Thoracic aorta (tissue), 2 donors: ENCODE measurements at regions not wholly inside any gene's neighbourhood (a gene's known extent, or its start where the extent isn't known, plus 50 kb on each side); places are given as distances from the start of the nearest gene placed in this dataset.

Experiments used
- ATAC-seq: fragments of 150-250 bp; one replicate; pipeline ENCODE4 v1.8.0; 2017; ENCODE audit warnings: low read depth; ENCODE audit not compliant: insufficient number of reproducible peaks, low FRiP score
- DNase-seq: peaks from one replicate; pipeline ENCODE4 v3.0.0-alpha.2; 2020; ENCODE audit warnings: low spot score
- H3K27ac ChIP-seq, 2 donors: fragments of 200-600 bp; sonication (generic); 1 replicate in 1 of 2; 2 replicates in 1 of 2; pipeline ENCODE4 v1.5.1; 2016; ENCODE audit warnings: mild to moderate bottlenecking in 2 of 2, moderate library complexity in 2 of 2
- H3K27me3 ChIP-seq: fragments of 200-600 bp; sonication (generic); replicated peaks from 2 replicates; pipeline ENCODE4 v1.6.0; 2016; ENCODE audit warnings: mild to moderate bottlenecking; ENCODE audit not compliant: insufficient read depth
- H3K36me3 ChIP-seq: fragments of 200-600 bp; sonication (generic); one replicate; pipeline ENCODE4 v1.5.1; 2016
- H3K4me1 ChIP-seq, 2 donors: fragments of 200-600 bp; sonication (generic); 1 replicate in 1 of 2; 2 replicates in 1 of 2; pipeline versions ENCODE4 v1.5.1 to v1.6.0; 2016; ENCODE audit warnings: low read depth in 2 of 2, mild to moderate bottlenecking in 1 of 2; ENCODE audit not compliant: control insufficient read depth in 1 of 2
- H3K4me3 ChIP-seq: fragments of 200-600 bp; sonication (generic); 2 replicates; pipeline ENCODE4 v1.5.1; 2016; ENCODE audit warnings: mild to moderate bottlenecking
- H3K9me3 ChIP-seq: fragments of 200-600 bp; sonication (generic); 2 replicates; pipeline ENCODE4 v1.5.1; 2016
- TF ChIP-seq, protein P1 (sequence below): fragments of 200-600 bp; sonication (generic); IDR thresholded peaks from one replicate; pipeline ENCODE4 v1.5.1; 2019; ENCODE audit warnings: antibody characterized with exemption

DNA sequence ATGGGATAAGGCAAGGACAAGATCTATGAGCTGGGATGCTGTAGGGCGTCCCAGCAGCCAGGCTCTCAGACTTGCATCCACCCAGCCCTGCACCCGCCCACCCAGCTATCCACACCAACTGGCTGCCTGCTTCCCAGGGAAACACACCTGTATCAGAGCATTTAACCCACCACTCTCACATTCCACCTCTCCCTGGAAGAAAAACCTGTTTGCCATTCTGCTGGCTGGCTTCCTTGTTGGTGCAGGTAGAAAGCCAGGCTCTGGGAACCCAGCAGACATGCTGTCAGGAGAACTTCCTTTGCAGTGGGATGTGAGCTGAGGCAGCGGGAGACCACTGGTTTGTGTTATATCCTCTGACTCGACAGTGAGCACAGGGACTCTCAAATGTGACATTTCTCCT lies 67.0 kb downstream of the FAM241B start:
- TF ChIP-seq, protein P1, sequence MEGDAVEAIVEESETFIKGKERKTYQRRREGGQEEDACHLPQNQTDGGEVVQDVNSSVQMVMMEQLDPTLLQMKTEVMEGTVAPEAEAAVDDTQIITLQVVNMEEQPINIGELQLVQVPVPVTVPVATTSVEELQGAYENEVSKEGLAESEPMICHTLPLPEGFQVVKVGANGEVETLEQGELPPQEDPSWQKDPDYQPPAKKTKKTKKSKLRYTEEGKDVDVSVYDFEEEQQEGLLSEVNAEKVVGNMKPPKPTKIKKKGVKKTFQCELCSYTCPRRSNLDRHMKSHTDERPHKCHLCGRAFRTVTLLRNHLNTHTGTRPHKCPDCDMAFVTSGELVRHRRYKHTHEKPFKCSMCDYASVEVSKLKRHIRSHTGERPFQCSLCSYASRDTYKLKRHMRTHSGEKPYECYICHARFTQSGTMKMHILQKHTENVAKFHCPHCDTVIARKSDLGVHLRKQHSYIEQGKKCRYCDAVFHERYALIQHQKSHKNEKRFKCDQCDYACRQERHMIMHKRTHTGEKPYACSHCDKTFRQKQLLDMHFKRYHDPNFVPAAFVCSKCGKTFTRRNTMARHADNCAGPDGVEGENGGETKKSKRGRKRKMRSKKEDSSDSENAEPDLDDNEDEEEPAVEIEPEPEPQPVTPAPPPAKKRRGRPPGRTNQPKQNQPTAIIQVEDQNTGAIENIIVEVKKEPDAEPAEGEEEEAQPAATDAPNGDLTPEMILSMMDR: no peak
- no peak overlapping the region for H3K4me3 ChIP-seq
- no peak for DNase-seq
- no peak overlapping the region for H3K27ac ChIP-seq
- no peaks in the 10 kb centered on the region for H3K4me1 ChIP-seq
- ATAC-seq: no peak
- no peaks in the 10 kb centered on the region for H3K9me3 ChIP-seq
- H3K36me3 ChIP-seq: no peaks in the 10 kb centered on the region
- no peaks in the 10 kb centered on the region for H3K27me3 ChIP-seq

DNA sequence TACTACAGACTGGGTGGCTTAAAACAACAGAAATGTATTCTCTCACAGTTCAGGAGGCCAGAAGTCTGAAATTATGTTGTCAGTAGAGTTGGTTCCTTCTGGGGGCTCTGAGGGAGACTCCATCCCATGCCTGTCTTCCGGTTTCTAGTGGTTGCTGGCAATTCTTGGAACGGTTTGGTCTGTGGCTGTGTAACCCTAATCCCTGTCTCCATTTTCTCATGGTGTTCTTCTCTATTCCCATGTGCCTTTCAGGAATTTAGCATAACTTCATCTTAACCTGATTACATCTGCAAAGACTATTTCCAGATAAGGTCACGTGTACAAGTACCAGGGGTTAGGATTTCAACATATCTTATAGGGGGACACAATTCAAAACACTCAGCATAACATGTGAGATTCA lies 73.2 kb downstream of the FAM241B start:
- Histone ChIP-seq H3K9me3 (peaks cover 4% of the 10 kb centered on the region), H3K27ac (no peak overlapping the region), H3K4me1 (no peaks in the 10 kb centered on the region), H3K36me3 (no peaks in the 10 kb centered on the region), H3K27me3 (no peaks in the 10 kb centered on the region), H3K4me3 (no peak overlapping the region)
- TF ChIP-seq, protein P1: no peak
- DNase-seq (no peak), ATAC-seq (no peak)

DNA sequence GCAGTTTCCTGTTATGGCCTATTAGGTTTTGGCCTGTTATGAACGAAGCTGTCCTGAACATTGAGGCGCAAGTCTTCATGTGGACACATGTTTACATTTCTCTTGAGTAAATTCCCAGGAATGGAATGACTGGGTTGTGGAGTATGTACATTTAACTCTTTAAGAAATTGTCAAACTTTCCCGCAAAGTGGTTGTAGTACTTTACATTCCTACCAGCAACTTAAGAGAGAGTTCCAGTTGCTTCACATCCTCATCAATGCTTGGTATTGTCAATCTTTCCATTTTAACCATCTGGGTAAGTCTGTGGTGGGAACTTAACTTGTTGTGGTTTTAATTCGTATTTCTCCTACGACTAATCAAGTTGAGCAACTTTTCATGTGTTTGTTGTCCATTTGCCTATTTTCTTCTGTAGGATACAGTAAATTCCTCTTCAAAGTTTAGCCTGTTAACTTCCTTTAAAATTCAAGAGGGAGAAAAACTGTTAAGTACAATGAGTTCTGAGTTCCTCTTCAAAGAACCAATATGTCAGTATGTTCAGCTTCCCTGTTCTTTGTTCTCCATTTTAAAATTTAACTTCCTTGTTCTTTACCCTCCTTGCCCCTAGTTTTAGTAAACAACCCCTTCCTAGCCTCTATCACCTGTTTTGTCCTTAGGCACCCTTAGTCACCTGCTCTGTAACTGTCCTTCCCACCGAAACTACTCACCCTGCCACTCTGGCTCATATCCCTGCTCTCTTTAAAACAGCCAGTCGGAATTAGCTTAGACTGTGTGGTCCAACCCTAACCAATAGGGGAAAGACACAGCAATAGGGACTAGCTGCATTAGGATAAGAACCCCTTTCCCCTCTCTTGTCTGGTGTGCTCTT lies 74.0 kb downstream of the FAM241B start:
- Histone ChIP-seq H3K36me3 (no peaks in the 10 kb centered on the region), H3K4me3 (no peak overlapping the region), H3K4me1 (no peaks in the 10 kb centered on the region), H3K9me3 (peaks cover 4% of the 10 kb centered on the region), H3K27ac (no peak overlapping the region), H3K27me3 (no peaks in the 10 kb centered on the region)
- TF ChIP-seq, protein P1: no peak
- DNase-seq (no peak), ATAC-seq (no peak)

DNA sequence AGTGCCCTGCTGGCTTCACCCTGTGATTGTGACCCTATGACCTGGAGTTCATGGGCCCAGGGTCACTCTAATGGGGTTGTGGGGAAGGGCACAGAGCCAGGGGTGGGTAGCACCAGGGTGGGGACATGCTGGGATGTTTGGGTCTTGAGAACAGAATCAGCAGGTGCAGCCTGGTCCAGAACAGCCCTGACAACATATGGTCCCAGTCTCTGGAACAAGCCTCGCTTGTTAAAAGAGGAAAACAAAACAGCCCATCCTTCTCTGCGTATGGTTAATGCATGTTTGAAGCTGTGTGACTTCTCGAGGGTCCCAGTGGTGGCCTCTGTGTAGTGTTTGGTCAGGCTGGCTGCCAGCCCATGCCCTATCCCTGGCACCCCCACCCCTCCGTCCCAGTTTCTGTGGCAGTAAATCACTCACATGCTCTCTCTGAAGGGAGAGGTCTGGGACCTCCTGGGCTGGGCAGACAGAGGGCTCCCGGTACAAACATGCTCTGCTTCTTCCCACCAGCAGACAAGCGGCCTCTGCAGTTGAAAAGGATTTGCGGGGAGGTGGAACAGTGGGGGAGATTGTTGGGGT lies 79.4 kb downstream of the FAM241B start:
- Histone ChIP-seq H3K4me3 (no peak overlapping the region), H3K4me1 (no peaks in the 10 kb centered on the region), H3K9me3 (peaks cover 2% of the 10 kb centered on the region), H3K27ac (no peak overlapping the region), H3K27me3 (no peaks in the 10 kb centered on the region), H3K36me3 (no peaks in the 10 kb centered on the region)
- DNase-seq (no peak), ATAC-seq (no peak)
- TF ChIP-seq, protein P1: no peak

DNA sequence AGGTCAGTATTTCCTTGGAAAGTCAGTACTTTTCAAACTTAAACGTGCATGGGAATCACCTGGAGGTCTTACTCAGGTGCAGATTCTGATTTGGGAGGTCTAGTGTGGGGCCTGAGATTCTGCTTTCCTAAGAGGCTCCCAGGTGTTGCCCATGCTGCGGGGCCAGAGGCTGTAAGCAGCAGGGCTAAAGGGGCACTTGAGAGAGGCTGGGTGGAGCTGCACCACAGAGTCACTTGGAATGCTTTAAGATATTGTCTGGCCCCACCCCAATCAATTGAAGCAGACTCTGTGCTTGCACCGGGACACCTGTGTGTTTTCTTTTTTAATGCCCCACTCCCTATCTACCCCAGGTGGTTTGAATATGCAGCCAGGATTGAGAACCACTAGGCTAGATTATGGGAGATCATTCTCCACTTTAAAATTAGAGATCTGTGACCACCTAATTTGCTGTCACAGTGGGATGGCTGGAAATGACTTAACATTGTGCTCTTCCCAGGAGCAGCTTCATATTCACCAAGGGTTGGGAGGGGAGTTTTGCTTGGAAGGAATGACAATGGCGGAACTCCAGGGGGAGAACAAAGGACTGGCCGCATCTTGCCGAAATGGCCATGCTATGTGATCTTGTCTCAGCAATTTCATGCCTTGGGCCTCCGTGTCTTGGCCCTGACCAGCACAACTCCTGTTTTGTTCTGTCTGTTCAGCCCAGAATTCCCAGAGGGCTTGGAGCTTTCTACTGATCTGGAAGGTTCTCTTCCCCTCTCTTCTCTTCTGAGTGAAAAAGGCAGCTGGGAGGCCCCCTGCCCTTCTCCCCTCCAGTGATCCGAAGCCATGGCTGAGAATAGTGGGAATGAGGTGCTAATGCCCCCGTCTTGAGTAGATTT lies 80.2 kb downstream of the FAM241B start:
- H3K4me1 ChIP-seq: peaks cover 6 to 7% of the 10 kb centered on the region in 2 donors
- ATAC-seq (no peak), DNase-seq (no peak)
- TF ChIP-seq, protein P1: no peak
- no peak overlapping the region for H3K4me3 ChIP-seq
- H3K36me3 ChIP-seq: no peaks in the 10 kb centered on the region
- no peaks in the 10 kb centered on the region for H3K9me3 ChIP-seq
- H3K27me3 ChIP-seq: no peaks in the 10 kb centered on the region
- no peak overlapping the region for H3K27ac ChIP-seq
